GM18873 (cell line): ENCODE measurements at regions not wholly inside any gene's neighbourhood (a gene's known extent, or its start where the extent isn't known, plus 50 kb on each side); places are given as distances from the start of the nearest gene placed in this dataset.
"Not testable (repeated sequence)": the region's sequence is repeated elsewhere in the genome, so short reads cannot be mapped to it uniquely, and the experiment has no call there.

Source experiments
- ATAC-seq: cut with Tn5 transposase; IDR thresholded peaks from one replicate; pipeline ENCODE4 v1.9.1; 2021; ENCODE audit warnings: mild to moderate bottlenecking, moderate library complexity, moderate number of reproducible peaks; ENCODE audit not compliant: unreplicated experiment, low FRiP score

DNA sequence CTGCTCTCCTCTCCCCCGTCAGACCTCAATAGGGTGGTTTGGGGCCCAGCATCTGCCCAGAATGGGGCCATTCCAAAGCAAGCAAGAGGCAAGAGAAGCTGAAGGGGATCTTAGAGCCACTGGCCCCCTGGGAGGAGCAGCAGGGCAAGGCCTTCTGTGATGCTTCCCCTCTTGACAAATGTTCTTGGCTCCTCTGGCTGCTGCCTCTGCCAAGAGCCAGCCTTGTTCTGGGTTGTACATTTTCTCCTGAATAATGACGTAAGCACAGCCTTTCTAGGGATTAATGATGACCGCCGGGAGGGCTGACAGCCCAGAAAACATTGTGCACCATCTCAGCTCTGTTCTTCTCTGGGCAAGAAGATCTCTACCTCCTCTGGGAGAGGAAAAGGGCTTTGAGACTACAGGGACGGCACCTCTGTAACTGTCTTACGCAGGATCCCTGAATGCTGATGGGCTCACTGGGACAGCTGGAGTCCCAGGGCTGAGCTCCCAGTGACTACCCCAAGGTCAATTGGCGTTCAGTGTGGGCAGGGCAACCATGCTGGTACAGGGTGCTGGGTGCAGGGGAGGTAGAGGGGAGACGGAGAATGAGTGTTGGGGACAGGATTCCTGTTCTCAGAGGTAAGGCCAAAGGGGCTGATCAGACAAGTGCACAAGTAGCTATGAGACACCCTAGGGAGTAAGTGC, 253.3 kb downstream of the FAM43A start:
- ATAC-seq: no peak

DNA sequence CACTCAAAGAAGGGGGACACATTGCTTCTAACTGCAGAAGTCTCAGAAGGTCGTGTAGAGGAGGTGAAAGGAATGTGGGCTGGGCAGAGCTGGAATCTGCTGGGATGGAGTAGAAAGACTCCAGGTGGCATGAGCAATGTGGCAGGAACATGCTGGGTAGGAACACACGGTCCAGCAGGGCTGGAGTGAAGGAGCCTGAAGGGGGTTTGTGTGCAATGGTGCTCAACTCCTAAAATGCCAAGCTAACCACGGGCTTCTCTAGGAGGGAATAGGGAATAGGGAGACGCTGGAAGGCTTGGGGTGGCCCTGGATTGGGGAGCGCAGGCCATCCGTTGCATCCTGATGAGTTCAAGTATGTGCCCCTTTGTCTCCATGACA, 253.8 kb downstream of the FAM43A start:
- no peak for ATAC-seq

DNA sequence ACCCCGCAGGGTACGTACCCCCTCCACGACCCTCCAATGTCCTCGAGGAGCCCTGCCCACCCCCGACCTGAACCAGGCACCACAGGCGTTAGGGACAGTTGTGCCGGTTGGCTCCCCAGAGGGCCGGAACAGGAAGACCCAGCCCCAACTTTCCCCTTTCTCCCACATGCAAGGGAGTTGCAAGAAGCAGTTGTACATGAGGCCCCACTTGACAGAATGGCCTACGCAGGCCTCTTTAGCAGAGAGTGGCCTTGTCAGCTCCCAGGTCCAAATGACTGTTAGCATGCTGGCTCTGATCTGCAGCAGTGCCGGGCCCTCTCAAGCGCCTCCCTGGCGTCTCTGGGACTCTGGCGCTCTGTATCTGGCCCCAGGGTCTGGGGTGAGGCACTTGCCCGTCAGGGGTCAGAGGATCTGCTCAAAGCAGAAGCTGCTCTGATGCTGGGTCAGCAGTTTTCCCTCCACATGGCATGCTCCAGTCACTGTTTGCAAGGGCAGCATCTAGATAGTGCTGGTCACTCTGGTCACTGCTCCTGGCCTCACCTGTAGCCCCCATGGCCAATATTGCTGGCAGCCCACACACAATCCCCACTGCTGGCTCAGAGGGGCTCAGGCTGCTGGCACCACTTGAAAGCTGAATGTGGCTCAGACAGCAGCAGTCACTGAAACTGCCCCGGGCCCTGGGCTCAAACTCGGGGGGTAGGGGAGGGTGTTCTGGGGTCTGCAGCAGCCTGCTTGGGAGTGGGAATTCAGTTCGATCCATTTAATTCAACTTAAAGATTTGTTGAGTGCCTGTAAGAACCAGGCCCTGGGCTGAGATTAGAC, 254.5 kb downstream of the FAM43A start:
- ATAC-seq: no peak

DNA sequence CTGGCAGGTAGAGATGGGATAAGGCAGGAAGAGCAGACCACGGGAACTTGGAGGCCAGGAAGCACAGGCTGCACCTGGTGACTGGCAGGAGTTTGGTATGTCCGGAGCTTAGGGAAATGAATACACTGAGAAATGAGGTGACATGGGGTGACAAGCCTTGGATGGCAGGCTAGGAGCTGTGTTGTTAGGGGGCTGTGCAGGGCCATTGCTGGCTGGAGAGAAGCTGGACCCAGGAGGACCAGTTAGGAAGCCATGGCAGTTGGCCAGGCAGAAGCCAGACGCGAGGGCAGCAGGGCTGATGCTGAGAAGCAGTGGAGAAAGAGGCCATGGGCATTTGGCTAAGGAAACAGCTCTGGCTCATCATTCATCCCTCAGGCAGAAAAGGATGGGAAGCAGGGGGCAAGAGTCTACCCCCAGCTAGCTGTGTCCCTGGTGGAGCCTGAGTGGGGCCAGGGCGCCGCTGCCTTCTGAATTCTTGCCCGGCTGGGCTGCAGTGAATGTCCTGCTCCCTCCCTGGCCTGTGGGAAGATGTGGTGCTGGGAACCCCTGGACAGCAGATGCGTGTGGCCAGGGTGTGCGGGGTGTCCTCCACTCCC, 255.8 kb downstream of the FAM43A start:
- ATAC-seq: no peak

DNA sequence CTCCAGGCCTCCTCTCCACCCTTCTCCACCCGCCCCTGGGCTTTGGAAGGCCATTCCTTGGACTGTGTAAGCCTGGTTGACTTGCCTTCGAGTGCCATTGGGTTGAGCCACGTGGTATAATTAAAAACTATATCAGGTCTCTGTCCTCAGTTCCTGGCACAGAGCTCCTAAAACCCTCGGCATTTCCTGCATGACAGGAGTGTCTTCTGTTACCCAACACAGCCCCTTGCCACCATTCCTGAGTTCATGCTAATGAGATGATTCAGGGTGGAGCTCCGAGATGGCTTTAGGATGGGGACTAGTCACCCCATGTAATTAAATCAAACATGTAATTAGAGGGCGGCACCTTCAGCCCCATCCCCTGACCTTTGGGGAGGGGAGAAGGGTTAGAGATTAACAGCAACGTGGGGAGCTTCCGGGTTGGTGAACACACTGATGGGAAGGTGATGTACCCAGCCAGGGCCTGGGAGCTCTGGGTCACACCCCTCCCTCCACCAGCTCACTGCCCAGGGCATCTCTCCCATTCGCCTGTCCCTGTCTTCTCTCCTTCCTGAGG, 256.4 kb downstream of the FAM43A start:
- ATAC-seq: no peak

DNA sequence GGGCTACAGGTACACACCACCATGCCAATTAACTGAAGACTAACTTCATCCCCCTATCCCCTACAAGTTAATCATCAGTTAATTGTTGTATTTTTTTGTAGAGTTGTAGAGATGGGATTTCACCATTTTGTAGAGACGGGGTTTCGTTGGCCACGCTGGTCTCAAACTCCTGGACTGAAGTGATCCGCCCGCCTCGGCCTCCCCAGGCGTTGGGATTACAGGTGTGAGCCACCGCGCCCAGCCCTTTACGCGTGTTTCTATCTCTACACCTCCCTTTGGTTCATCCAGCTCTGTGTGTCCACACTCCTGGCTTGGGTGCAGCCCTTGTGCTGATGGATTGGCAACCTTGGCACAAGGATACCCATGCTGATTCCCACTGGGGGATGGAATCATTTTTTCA, 258.8 kb downstream of the FAM43A start:
- no peak for ATAC-seq

DNA sequence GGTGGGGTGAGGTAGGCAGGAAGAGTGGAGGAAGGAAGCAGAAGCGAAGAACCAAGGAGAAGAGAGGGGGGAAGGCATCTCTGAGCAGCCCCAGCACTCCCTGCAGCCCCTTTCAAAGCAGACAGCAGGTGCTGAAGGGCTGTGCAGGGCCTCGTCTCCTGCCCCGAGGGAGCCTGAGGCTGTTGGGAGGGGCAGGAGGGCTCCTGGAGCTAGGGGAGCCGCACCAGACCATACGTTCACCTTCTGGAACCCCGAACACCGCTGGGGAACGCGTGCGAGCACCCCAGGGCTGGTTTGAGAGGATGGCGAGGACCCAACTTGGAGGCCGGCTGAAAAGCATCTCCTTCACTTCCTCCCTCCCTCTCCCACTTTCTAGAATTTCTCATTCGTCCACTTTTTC, 259.8 kb downstream of the FAM43A start:
- no peak for ATAC-seq

DNA sequence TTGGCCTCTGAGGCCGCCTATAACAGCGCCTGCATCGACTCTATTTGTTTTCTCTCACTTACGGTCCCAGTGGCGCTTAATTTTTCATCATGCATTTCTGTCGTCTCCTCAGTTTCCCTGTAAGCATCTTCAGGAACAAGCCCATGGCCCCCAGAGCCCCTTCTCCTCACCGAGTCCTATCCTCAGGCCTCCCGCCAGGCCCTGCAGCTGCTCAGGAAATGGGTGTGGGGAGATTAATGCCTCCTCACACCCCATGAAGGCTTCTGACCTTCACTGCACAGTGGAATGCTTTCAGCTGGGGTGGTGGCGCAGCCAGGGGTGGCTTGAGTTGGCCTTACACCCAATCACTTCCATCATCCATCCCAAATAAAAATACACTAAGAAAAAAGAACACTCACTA, 260.4 kb downstream of the FAM43A start:
- ATAC-seq: no peak

DNA sequence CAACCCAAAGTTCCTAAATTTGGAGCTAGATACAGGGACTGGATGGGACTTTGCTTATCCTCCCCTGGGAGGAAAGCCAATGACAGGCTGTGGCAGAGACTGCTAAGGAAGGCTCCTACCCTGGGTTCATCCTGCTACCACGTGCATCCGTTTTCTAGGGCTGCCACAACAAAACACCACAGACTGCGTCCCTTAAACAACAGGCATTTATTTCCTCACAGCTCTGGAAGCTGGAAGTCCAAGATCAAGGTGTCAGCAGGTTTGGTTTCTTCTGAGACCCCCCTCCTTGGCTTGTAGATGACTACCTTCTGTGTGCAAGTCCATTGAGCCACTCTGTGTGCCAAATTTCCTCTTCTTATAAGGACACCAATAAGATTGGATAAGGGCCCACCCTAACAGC, 263.9 kb downstream of the FAM43A start:
- ATAC-seq: no peak

DNA sequence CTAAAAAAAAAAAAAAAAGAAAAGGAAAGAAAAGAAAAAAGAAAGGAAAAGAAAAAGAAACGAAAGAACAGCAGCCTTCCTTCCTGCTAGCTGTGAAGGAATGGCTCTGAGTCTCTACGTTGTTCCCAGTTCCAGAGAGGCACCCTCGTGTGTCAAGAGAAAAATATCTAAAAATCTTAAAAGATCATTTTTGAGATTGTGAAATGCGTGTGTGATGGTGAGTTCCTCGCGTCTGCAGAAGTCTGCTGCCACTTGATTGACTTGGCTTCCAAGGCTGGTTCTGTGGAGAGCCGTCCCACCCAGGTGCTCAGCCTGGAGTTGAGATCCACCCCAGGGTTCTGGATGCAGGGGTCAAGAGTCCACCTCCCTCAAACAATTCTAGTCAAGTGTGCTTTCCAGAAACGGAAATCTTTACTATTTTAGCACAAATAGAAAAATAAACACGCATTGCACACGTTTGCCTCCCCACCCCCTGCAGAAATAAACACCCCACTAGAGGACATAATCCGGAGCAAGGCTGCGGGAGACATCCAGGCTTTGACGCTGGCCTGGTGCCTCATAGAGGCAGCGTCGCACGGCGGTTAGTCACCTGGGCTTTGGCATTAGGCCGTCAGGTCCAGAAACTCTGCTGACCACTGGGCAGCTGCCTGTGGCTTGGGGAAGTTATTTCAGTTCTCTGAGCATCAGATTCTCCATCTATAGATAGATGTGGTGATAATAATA, 265.4 kb downstream of the FAM43A start:
- ATAC-seq: no peak

DNA sequence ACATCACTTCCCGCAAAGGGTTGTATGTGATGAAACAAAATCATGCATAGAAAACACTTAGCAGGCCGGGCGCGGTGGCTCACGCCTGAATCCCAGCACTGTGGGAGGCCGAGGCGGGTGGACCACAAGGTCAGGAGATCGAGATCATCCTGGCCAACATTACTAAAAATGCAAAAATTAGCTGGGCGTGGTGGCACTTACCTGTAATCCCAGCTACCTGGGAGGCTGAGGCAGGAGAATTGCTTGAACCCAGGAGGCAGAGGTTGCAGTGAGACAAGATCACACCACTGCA, 265.9 kb downstream of the FAM43A start:
- ATAC-seq: not testable (repeated sequence)

DNA sequence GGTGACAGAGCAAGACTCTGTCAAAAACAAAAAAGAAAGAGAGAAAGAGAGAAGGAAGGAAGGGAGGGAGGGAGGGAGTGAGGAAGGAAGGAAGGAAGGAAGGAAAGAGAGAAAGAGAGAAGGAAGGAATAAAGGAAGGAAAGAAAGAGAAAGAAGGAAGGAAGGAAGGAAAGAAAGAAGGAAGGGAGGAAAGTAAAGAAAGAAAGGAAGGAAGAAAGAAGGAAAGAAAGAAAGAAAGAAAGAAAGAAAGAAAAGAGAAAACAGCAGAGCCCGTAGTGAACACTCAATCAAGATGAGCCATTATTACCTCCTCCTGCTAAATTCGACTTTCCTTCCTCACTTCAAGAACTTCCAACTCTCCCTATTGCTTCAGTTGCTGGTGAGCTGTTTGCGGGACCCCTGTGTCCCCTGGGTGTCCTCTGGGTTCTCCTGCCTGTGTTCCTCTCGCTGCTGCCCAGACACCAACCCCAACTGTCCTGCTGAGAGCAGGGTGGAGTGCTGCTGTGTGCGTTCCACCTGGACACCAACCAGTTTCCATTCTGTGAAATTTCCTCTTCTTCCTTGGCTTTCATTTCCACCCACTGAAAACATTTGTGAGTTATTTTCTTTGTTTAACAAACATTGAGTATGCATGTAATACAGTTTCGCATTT, 266.4 kb downstream of the FAM43A start:
- ATAC-seq: no peak

DNA sequence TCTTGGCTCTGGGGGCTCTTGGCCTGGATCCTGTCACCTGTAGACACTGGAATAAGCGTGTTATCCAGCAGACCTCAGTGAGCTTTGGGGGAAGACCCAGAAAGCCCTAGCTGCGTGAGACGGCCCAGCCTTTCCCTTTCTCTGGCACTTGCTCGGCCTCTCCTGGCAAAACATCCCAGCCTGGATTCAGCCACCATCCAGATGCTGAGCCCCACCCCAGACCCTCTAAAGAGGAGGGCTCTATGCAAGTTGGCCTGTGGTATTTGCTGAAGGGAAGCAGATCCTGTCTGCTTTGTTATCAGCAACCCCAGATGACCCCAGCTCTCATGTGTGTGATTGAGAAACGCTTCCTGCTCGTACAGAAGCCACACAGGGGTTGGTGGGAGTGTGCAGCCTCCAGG, 267.2 kb downstream of the FAM43A start:
- no peak for ATAC-seq

DNA sequence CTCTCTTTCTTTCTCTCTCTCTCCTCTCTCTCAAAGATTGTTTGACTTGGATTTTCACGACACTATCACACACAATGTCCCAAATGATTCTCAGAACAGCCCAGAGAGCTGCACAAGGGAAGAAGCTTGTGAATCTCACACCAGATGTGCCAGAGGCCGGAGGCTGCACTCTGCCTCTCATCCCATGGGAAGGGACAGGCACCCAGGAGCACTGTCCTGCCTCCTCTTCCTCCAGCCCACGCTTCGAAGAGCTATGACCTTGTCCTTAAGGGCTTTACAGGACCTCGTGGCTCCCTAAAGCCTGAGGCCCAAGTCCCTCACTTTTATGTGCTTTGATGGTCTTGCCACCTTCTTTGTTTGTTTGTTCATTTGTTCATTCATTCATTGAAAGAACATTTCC, 267.6 kb downstream of the FAM43A start:
- no peak for ATAC-seq

DNA sequence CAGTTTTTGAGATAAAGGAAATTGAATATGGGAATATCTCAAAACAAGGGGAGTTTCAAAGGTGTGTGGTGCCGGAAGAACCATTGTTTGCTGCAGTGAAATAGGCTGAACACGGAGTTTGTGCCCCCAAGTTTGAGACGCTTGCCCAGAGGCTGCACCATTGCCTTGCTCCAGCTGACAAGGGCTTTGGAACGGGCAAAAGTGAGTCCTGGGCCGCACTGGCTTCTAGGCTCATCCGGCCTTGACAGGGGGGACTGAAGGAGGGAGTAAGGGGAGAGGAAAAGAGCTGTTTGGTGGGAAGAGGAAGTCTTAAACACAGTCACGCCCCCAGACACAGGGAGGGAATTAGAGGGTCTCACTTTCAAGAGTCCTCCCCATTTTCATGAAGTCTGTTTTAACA, 269.9 kb downstream of the FAM43A start:
- no peak for ATAC-seq

DNA sequence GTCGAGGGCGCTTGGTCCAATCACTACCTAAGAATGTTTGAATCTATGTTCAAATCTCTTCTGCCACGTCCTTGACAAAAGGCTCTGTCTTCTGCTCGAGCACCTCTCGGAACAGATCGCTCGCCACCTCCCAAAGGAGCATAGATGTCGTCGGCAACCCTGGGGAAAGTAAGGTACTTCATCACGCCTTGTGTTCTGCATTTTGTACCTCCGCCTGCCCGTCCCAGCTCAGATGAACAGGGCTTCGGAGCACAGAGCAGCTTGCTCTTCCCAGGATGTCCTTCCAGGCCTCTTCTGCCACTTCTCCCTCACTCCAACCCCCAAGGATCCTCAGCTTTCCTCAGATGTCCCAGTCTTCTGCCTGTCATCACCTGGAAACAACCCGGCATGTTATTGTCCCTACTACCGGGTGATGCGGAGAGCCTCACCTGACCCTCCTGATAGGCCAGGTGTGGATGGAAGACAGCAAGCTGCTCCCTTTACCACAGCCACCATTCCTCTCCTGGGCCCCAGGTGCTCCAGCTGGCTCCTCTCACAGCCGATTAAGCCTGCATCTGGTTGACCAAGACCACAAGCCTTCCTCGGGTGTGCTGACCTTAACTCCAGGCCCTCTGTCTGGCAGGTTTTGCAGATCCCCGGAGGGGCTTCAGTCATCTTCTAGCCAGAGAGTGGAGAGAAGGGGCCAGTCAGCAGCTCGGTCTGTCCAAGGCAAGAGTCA, 270.5 kb downstream of the FAM43A start:
- ATAC-seq: no peak

DNA sequence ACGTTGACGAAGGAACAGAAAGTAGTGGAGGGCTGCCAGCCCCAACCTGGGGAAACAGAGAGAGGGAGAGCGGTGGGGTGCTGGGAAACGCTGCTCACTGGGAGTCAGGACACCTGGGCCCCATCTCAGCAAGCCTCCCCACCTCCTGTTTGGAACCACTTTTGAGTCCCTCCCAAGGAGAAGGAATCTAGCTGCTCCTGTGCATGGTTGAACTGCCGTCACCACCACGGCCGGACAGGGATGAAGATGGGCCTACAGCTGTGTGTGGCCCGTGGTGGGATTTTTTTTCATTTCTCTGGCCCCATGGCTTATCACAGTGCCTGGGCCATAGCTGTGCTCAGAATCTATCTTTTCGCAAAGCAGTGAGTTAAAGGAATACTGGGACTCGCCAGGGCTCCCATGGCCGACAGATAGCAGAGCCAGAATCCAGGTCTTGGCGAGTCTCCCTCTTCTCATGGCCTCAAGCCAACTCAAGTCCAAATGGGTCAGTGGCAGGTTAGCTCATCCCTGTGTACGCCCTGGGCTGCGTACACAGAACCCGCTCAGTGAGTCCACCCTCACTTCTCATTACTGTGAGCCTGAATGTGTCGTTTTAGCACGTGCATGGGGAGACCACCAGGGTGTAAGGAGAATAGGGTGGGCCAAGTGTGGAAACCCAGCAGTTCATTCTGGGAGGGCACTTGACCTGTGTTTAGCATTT, 271.2 kb downstream of the FAM43A start:
- ATAC-seq: no peak

DNA sequence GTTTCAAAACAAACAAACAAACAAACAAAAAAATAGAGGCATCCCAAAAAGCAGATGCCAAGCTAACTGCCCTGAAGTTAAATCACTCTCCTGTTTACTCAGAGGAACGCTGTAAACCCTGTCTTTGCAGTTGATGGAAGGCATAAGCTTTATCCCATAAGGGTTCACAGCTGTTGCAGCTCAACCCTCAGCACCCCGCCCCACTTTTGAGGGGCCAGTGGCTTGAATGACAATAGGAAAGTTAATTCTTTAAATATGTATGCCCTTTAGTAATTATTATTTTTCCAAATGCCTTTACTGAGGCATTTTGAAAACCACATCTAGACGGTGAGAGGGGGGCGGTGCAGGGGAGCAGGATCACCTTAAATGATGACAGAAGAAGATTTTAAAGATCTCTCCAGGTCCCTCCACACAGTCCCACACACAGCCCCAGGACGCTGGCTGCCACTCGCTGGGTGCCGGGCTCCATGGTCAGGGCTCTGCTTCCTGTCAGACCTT, 272.1 kb downstream of the FAM43A start:
- ATAC-seq: no peak

DNA sequence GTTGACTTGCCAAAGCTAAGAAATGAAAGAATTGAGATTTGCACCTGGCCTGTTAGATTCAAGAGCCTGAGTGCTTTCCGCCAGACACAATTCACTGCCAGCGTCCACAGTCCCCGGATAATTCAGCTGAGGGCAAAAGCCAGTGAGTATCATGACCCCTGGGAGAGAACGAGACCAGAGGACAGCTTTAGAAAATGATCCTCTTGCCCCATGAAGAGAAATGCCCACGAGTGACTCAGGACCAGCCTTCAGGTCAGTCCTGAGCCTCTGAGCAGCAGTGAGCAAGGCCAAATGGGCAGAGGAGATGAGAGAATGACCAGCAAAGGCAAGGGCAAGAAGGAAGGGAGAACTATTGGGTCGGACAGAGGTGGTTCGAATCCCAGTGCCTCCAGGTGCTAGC, 273.5 kb downstream of the FAM43A start:
- no peak for ATAC-seq
